Hypothalamus (tissue), 51 donors: ENCODE measurements at regions not wholly inside any gene's neighbourhood (a gene's known extent, or its start where the extent isn't known, plus 50 kb on each side); places are given as distances from the start of the nearest gene placed in this dataset.

Source experiments
- DNase-seq, 51 donors: peaks; one replicate each; lab custom pipeline; 2025; lab: John Stamatoyannopoulos, UW

DNA sequence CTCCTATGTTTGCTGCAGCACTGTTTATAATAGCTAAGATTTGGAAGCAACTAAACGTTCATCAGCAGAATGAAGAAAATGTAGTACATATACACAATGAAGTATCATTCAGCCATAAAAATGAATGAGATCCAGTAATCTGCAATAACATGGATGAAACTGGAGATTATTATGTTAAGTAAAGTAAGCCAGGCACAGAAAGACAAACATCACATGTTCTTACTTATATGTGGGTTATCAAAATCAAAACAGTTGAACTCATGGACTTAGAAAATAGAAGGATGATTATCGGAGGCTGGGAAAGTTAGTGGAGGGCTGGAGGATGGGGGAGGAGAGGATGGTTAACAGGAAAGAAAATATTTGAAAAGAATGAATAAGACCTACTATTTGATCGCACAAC, 1017.6 kb downstream of the KCNT2 start:
- DNase-seq = no peak

DNA sequence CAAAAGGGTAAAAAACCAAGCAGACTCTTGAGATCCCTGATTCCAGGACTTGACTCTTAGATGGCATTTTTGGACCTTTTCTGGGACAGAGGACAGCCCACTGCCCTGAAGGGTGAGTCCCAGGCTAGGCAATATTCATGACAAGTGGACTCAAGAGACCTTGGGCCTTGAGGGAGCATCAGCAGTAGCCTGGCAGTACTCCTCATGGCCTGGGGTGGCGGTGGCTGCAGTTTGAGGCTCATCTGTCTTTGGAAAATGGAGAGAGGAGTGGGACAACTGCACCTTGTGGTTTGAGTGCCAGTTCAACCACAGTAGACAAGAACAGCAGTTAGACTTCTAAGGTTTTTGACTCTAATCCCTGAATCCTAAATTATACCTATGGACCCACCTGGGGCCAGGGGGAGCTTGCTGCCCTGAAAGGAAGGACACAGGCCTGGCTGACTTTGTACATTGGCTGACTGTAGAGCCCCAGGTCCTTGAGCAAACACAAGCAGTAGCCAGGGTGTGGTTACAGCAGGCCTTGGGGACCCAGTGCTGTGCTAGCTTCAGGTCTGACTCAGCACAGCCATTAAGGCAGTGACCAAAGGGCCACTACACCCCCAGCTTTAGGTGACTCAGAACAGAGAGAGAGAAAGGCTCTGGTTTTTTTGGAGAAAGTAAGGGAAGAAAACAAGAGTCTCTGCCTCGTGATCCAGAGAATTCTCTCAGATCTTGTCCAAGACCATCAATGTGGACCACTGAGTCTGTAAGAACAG, 1023.2 kb downstream of the KCNT2 start:
- DNase-seq = no peak

DNA sequence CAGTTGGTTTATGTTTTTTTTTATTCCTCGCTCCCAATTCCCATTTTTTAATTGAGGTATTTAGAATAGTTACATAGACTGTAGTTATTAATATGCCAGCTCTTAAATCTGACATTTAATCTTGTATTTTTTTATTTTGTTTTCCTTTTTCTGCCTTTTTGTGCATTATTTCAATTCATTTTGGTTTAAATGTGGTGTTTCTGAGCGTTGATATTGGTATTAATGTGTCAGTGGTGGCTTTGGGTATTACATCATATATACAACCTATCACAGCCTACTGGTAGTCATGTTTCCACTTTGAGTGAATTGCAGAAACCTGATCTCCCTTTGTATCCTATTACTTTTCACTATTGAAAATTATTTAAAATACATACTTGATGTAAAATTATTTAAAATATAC, 1027.3 kb downstream of the KCNT2 start:
- DNase-seq = no peak

DNA sequence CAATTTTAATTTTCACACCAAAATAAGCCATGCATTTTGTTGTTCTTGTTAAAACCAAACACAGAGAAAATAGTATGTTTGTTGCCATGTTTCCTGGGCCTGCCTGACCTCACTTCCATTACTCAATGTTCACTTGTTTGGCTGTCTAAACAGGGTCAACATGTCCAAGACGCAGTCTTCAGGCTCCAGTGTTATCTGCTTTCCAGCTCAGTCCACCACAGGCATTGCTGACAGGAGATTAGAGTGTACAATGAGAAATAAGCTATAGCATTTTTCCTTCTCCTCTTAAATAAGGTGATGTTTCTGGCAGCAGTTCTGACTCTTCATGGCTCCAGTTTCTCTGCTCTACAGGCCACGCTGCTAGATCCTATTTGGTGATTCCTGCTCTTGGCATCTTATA, 1030.5 kb downstream of the KCNT2 start:
- no peak for DNase-seq

DNA sequence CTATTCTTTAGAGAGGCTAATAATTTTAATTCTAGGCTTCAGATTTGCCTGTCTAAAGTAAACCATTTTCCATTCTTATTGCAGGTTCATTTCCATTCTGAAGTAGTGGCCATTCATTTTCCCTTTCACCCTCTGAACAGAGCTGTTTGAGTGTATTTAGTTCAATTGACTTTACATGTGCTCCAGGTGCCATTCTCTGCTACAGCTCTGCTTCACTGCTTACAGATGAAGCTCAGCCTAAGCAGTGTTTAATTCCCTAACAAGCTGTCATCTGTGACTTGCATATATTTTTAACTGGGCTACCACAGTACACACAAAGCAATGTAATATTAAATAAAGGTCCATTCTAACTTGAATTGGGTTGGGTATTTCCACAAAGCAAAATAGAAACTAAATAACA, 1031.6 kb downstream of the KCNT2 start:
- no peak for DNase-seq

DNA sequence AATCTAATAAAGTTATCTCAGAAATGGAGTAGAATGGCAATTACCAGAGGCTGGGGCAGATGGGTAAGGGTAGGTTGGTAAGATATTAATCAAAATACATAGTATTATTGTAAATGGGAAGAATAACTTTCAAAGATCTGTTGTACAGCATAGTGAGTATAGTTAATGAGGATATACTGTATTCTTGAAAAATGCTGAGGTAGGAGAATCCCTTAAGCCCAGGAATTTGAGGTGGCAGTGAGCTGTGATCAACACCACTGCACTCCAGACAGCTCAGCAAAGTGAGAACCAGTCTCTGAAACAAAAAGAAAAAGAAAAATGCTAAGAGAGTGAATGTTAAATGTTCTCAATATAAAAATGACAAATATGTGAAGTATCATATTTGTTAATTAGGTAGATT, 1033.7 kb downstream of the KCNT2 start:
- DNase-seq = no peak

DNA sequence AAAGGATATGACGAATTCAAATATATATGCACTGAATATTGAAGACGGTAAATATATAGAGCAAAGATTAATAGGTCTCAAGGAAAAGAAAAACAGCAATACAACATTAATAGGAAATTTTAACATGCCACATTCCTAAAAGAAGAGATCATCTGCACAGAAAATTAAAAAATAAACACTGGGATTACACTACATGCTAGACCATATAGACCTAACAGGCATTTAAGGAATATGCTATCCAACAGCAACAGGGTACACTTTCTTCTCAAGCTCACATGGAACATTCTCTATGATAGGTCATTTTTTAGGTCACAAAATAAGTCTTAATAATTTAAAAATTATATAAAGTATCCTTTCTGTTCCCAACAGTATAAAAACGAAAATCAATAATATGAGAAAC, 1038.3 kb downstream of the KCNT2 start:
- no peak for DNase-seq

DNA sequence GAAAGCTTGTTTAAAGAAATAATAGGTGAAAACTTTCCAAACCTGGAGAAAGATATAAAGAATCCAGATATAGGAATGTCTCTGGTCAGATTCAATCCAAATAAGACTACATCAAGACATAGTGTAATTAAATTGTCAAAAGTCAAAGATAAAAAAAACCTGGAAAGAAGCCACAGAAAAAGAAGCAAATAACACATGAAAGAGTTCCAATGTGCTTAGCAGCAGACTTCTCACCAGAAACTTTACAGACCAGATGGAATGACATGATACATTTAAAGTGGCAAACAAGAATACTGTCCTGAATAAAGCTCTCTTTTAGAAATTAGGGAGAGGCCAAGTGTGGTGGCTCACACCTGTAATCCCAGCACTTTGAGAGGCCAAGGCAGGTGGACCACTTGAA, 1039.9 kb downstream of the KCNT2 start:
- DNase-seq = no peak

DNA sequence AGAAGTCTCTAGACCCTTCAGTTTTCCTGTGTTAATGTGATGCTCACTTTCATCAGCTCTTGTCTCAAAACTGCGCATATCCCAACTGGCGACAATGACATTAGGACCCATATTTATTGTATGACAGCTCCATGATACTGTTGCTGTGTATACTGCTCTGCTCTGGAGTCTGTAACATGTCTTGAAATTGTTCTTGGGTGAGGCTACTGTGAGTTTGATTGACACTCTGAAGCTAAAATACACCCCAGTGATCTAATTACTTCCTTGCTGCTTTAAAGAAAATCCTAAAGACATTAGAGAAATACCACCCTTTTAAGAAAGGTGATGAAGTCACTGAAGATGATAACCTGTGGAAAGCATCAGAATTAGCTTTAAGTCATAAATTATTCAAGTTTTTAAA, 1046.2 kb downstream of the KCNT2 start:
- DNase-seq = no peak

DNA sequence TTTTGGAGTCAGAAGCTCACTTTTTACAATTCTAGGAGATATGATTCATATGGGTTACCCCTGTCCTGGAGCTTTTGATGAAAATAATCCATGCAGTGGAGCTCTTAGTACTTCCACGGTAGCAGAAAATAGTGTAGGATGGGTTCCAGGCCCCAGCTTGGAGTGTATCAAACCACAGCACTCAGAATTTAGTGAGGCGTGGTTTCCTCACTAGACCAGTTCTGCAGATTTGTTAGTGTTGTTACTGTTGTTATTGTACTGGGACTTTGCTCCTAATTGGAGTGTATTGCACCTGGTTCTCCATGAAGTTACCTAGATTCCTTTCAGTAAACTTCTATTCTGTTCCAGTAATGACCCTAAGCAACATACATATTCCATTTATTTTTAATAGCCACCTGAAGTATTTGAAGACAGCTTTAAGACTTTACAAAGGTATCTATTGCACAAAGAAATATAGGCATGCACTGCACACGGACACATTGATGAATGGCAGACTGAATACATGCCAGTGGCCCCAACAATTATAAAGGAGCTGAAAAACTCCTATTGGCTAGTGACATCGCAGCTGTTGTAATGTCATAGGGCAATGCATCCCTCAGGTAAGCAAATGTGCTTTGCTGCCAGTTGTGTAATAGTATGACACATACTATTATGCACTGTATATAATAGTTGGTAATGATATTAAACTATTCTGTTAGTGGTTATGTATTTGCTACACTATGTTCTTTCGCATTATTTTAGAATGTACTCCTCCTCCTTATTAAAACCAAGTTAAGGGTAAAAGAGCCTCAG, 1058.0 kb downstream of the KCNT2 start:
- DNase-seq = no peak

DNA sequence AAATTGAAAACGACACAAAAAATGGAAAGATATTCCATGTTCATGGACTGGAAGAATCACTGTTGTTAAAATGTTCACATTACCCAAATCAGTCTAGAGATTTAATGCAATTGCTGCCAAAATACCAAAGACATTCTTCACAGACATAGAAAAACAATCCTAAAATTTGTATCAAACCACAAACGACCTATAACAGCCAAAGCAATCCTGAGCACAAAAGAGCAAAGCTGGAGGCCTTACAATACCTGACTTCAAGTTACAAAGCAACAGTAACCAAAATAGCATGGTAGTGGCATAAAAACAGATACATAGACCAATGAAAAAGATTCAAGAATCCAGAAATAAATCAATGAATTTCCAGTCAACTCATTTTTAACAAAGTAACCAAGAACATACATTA, 1077.3 kb downstream of the KCNT2 start:
- no peak for DNase-seq

DNA sequence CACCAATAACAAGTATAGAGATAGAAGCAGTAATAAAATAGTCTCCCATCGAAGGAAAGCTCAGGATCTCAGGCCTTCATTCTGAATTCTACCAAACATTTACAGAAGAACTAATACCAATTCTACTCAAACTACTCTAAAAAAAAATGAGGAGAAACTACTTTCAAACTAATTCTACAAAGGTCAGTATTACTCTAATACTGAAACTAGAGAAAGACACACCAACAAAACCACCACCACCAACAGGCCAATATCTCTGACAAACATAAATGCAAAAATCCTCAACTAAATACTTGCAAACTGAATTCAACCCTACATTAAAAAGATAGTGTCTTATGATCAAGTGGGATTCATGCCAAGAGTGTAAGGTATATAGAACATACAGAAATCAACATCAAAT, 1078.4 kb downstream of the KCNT2 start:
- no peak for DNase-seq

DNA sequence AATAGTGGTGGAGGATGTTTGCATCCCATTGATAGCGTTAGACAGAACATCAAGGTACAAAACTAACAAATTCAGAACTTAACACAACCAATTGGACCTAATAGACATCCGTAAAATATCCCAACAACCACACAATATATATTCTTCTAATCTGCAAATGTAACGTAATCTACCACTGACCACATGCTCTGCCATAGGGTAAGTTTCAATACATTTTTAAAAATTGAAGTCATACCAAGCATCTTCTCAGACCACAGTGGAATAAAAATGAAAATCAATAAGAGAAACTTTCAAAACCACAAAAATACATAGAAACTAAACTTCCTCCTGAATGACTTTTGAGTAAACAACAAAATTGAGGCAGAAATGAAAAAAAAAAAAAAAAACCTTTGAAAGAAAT, 1087.5 kb downstream of the KCNT2 start:
- DNase-seq = no peak

DNA sequence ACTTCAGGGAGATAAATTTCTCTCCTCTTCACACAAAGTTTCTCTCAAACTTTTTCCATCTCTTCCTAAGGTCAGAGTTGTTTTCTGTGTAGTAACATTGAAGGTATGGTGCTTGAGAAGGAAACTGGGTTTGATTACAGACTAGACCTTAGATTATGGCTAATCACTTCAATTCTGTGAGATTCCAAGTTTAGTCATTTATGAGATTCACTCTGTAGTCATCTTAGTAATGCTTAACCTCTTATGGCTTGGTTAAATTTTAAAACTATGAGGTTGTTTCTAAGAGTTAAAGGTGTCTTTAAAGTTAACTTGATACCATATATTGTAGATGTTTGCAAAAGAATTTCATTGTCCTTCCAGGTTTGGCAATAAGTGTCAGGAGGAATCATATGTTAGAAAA, 1092.2 kb downstream of the KCNT2 start:
- no peak for DNase-seq

DNA sequence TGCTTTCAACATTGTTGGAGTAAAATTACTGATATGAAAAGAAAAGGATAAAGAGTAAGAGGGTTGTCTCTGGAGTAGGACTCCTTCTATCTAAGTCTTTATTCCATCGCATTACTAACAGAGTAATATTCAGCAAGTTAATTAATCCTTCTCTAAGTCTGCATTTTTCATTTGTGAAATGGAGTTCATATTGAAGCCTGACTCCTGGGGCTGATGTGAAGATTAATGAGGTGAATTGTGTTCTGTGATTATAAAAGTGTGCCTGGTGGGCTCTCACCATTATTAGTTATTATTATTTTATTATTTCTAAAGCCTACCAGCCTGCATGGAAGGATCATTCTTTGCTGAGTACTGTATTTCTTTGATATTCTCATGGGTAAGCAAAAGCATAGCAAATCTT, 1096.7 kb downstream of the KCNT2 start:
- DNase-seq = no peak

DNA sequence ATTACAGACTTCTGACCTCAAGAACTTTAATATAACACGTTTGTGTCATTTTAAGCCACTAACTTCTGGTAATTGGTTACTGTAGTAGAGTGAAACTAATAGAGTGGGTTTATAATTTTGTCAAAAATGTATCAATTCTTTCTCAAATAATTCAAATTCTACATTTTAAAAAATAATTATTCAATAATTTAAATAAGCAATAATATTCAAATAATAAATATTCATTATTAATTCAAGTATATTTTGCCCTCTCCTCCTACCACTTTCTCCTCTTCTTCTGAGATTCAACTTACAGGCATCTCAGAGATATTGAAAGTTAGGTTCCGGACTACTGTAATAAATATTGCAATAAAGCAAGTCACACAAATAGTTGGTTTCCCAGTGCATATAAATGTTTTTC, 1107.1 kb downstream of the KCNT2 start:
- DNase-seq = no peak

DNA sequence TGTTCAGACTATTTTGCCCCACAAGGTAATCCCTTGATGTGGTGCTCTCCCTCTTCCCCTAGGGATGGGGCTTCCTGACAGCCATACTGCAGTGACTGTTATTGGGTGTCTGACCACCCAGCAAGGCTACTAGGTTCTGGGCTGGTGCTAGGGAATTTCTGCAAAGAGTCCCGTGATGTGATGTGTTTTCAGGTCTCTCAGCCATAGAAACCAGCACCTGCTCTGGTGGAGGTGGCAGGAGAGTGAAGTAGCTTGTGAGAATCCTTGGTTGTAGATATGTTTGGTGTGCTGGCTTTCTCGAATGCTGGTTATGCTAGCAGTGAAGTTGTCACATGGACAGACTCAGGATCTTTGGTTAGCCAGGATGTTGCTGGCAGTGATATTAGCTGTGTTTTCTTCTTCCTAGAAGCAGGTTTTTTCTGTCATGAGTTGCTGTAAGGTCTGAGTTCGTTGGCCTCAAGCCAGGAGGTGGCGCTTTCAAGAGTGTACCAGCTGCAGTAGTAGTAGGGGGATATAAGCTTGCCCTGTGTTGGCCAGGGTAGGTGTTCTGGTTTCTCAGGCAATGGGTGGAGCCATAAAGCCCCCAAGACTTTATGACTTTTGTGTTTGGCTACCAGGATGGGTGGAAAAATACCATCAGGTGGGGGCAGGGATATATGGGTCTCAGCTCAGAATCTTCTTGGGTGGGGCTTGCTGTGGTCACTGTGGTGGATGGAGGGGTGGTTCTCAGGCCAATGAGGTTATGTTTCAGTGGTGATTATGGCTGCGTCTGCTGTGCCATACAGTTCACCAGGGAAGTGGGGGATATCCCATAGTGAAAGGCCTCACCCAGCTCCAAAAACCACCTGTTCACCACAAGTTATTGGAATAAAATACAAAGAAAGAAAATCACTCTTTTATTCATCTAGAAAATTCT, 1112.3 kb downstream of the KCNT2 start:
- no peak for DNase-seq

DNA sequence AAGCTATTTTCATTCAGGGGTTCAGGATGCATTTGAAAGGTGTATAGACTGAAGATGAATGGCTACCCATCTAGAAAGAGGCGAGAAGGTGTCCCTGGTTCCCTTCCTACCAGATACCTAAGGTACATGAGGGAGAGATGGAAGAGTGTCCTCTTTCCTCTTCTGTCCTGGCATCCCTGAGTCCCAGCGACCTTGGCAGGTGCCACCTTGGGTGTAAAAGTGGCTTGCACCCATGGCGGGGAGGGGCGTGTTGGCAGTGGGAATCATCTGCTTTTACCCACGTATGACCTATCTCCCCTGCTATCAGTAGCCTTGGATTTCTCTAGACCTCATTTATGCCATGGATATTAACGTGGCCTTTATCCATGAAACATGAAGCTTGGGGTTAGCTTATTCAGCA, 1126.1 kb downstream of the KCNT2 start:
- DNase-seq = no peak

DNA sequence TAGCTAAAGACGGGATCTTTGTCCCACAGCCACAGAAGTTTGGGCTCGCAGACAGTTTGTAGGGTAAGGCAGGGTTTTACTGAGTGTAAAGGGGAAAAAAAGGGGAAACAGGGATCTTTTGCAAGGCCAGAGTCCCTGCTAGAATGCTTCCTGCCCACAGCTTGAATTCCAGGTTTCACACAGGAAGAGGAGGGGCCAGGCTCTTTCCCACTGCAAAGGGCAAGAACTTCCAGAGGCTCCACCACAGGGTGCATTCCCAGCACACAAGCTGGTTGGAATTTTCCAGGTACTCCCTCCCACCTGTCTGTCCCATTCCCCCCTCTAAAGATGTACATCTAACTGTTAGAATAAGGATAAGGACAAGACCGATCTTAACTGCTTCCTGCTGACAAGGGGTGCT, 1126.9 kb downstream of the KCNT2 start:
- no peak for DNase-seq

DNA sequence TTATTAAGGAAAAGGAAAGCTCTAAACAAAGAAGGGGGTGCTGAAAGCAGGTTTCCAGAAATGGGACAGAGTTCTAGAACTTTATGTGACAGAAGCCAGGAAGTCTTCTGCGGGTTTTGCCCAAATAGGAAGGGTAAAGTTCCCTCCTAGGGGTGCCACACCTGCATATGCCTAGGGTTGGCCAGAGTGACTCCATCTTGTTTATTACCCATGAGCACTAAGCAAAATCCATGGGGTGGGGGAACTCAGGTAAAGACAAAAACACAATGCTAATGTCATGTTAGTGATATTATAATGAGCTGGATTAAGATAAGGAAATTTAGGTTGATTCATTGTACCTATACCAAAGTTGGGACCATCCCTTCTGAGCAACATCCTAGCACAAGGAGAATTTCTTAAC, 1132.7 kb downstream of the KCNT2 start:
- no peak for DNase-seq

DNA sequence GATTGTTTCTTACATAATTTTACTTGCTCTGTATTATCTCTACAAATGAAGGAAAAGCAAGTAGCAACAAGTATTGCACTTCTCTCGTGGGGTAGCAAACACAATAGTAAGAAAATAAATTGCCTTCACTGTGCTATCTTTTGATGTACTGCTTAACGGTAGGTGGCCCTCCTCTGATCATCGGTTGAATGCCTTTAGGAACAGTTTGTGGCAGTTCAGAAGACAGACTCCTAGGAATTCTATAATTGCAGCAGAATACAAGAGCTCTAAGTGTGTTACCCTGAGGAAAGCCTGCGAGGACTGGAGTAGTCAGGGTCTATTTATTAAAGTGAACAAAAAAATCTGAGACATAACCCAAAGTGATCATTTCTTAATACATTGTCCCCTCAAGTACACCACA, 1135.9 kb downstream of the KCNT2 start:
- no peak for DNase-seq
